ENCODE measurements at regions not wholly inside any gene's neighbourhood (a gene's known extent, or its start where the extent isn't known, plus 50 kb on each side); places are given as distances from the start of the nearest gene placed in this dataset.

DNA sequence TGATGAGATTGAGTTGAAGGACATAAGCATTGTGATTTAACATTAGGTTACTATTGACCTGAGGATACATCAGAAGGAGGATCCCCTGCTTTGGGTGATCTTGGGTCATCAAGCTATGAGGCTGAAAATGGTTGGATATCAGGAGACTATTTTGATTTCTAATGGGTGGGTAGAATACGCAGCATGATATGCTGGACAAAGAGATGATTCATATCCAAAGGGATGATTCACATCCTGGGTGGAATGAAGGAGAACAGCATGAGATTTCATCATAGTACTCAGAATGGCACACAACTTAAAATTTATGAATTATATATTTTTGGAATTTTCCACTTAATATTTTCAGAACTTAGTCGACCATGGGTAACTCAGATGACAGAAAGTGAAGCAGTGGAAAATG lies 1759.5 kb upstream of the C9orf72 start:
- DNase-seq (ENCODE audit: low spot score): no peak
- intact Hi-C loops (cut with DNase I): no loop called here
- Histone ChIP-seq H3K36me3 (no peaks in the 10 kb centered on the region), H3K27me3 (replicated peaks; ENCODE audit: insufficient read depth) (no peaks in the 10 kb centered on the region), H3K4me1 (replicated peaks) (no peaks in the 10 kb centered on the region), H3K4me3 (no peak overlapping the region), H3K27ac (no peak overlapping the region), H3K9me3 (no peaks in the 10 kb centered on the region)
- TF ChIP-seq POLR2AphosphoS5 (IDR thresholded peaks at IDR 0.05): no peak
- TF ChIP-seq, protein P1, sequence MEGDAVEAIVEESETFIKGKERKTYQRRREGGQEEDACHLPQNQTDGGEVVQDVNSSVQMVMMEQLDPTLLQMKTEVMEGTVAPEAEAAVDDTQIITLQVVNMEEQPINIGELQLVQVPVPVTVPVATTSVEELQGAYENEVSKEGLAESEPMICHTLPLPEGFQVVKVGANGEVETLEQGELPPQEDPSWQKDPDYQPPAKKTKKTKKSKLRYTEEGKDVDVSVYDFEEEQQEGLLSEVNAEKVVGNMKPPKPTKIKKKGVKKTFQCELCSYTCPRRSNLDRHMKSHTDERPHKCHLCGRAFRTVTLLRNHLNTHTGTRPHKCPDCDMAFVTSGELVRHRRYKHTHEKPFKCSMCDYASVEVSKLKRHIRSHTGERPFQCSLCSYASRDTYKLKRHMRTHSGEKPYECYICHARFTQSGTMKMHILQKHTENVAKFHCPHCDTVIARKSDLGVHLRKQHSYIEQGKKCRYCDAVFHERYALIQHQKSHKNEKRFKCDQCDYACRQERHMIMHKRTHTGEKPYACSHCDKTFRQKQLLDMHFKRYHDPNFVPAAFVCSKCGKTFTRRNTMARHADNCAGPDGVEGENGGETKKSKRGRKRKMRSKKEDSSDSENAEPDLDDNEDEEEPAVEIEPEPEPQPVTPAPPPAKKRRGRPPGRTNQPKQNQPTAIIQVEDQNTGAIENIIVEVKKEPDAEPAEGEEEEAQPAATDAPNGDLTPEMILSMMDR (IDR thresholded peaks at IDR 0.05): no peak
- 77% methylated on average over 2 of the region's 2 CpGs for WGBS

DNA sequence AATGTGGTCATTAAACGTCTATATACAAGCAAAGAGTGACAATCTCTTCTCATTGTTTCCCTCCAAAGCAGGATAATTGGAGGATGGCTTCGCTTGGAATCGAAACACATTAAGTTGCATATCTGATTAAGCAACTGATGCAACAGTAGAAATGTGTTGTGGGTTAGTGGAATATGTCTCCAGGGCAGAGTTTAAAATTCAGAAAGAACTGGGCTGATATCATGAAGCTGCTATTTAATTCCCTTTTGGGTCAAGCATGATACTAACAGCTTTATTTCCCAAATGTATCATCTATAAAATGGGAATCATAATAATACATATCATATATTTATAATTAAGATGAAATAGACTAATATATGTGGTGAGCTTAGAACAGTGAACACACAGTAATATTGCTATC lies 1763.0 kb upstream of the C9orf72 start:
- DNase-seq (ENCODE audit: low spot score): no peak
- Histone ChIP-seq H3K27me3 (replicated peaks; ENCODE audit: insufficient read depth) (no peaks in the 10 kb centered on the region), H3K9me3 (no peaks in the 10 kb centered on the region), H3K4me1 (replicated peaks) (no peaks in the 10 kb centered on the region), H3K27ac (no peak overlapping the region), H3K36me3 (no peaks in the 10 kb centered on the region), H3K4me3 (no peak overlapping the region)
- 91% methylated on average over 3 of the region's 3 CpGs for WGBS
- TF ChIP-seq POLR2AphosphoS5 (IDR thresholded peaks at IDR 0.05) (no peak), POLR2A (IDR thresholded peaks at IDR 0.05) (no peak)
- TF ChIP-seq, protein P1 (IDR thresholded peaks at IDR 0.05): no peak
- intact Hi-C loops (cut with DNase I): no loop called here

DNA sequence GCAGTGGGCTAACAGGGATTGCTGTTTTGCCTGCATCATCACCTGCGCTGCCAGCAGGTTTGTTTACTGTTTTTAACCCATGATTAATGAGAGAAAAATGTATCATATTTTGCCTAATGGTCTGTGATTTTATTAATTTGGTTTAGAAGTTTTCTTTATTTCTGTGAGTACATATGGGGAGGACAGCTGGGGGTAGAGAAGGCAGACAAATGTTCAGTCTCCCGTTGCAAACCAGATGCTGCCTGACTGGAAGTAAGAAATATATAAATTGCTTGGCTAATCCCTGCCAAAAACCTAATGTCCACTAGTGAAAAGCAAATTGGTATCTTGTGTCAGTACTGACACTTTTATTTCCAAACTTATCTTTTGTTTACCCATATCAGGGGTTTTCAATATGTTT lies 1766.1 kb upstream of the C9orf72 start:
- DNase-seq (ENCODE audit: low spot score): no peak
- intact Hi-C loops (cut with DNase I): no loop called here
- Histone ChIP-seq H3K9me3 (no peaks in the 10 kb centered on the region), H3K4me3 (no peak overlapping the region), H3K27ac (no peak overlapping the region), H3K36me3 (no peaks in the 10 kb centered on the region), H3K27me3 (replicated peaks; ENCODE audit: insufficient read depth) (no peaks in the 10 kb centered on the region), H3K4me1 (replicated peaks) (no peaks in the 10 kb centered on the region)
- WGBS: 59% methylated on average over 2 of the region's 2 CpGs
- TF ChIP-seq, protein P1 (IDR thresholded peaks at IDR 0.05): no peak
- no peak for TF ChIP-seq POLR2AphosphoS5 (IDR thresholded peaks at IDR 0.05)
- no peak for TF ChIP-seq POLR2A (IDR thresholded peaks at IDR 0.05)

DNA sequence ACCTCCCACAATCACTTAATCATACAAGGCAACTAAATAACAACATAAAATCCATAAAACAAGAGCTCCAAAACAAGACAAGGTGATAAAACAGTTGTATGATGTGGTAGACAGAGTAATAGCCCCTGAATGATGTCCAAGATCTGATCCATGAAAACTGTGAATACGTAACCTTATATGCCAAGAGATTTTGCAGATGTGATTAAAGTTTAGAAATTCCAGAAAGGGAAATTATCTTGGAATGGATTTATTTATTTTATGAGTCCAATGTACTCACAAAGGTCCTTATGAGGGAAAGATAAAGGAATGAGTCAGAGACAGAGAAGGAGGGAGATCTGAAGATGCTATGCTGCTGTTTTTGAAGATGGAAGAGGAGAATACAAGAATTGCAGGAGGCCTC lies 1775.7 kb upstream of the C9orf72 start:
- no peaks in the 10 kb centered on the region for H3K4me1 ChIP-seq (replicated peaks)
- H3K36me3 ChIP-seq: no peaks in the 10 kb centered on the region
- TF ChIP-seq POLR2AphosphoS5 (IDR thresholded peaks at IDR 0.05) (no peak), POLR2A (IDR thresholded peaks at IDR 0.05) (no peak)
- TF ChIP-seq, protein P1 (IDR thresholded peaks at IDR 0.05): no peak
- H3K27ac ChIP-seq: no peak overlapping the region
- WGBS: 32% methylated on average over 1 of the region's 1 CpG
- no peaks in the 10 kb centered on the region for H3K9me3 ChIP-seq
- H3K4me3 ChIP-seq: no peak overlapping the region
- no peaks in the 10 kb centered on the region for H3K27me3 ChIP-seq (replicated peaks; ENCODE audit: insufficient read depth)
- intact Hi-C loops (cut with DNase I): no loop called here
- no peak for DNase-seq (ENCODE audit: low spot score)

DNA sequence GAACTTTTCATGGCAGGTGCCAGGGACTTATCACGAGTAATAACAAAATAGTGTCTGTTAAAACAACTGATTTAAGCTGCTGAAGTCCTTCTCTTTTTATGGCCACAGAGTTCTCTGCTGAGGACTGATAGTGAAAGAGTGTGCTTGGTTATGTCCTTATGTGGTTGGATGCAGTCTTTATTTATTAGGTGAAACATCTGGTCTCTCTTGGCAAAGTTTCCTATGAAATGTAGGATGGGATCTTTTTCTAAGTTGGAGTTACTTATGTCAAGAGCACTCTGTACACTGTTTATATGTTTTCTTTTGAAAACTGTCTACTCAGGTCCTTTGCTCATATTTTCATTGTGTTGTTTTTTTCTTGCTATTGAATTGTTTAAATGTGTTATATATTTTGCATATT lies 1816.1 kb upstream of the C9orf72 start:
- no peak overlapping the region for H3K4me3 ChIP-seq
- WGBS: 60% methylated on average over 1 of the region's 1 CpG
- H3K4me1 ChIP-seq (replicated peaks): no peaks in the 10 kb centered on the region
- TF ChIP-seq POLR2A (IDR thresholded peaks at IDR 0.05) (no peak), POLR2AphosphoS5 (IDR thresholded peaks at IDR 0.05) (no peak)
- TF ChIP-seq, protein P1 (IDR thresholded peaks at IDR 0.05): no peak
- H3K9me3 ChIP-seq: no peaks in the 10 kb centered on the region
- H3K27ac ChIP-seq: no peak overlapping the region
- no peaks in the 10 kb centered on the region for H3K27me3 ChIP-seq (replicated peaks; ENCODE audit: insufficient read depth)
- intact Hi-C loops (cut with DNase I): no loop called here
- H3K36me3 ChIP-seq: no peaks in the 10 kb centered on the region
- DNase-seq (ENCODE audit: low spot score): no peak

Measured in prostate gland (tissue), 2 donors.